Panc1 (cell line): ENCODE measurements at regions not wholly inside any gene's neighbourhood (a gene's known extent, or its start where the extent isn't known, plus 50 kb on each side); places are given as distances from the start of the nearest gene placed in this dataset.

ENCODE experiments used
- ATAC-seq: fragments of 200-7000 bp; cut with Tn5 transposase; 2 replicates; pipeline ENCODE4 v1.9.1; 2020; ENCODE audit warnings: mild to moderate bottlenecking, moderate library complexity
- BruUV-seq: library from RNA; stranded (reverse); fragments of 400-500 nt; replicated peaks from 2 replicates; lab custom pipeline; 2021; lab: Mats Ljungman, UMichigan
- CTCF ChIA-PET: fragments of 300-600 bp; sonication (Branson Sonifier 250); formaldehyde crosslinking; loops from one replicate; lab custom pipeline; 2022; ENCODE audit warnings: antibody characterized with exemption; lab: Charles Lee
- POLR2A ChIA-PET: fragments of 300-600 bp; sonication (Branson Sonifier 250); formaldehyde crosslinking; loops from one replicate; lab custom pipeline; 2022; ENCODE audit warnings: antibody characterized with exemption; lab: Charles Lee
- DNase-seq: peaks from one replicate; pipeline ENCODE4 v3.0.0-alpha.2; 2010; ENCODE audit warnings: low read depth, low spot score
- H3K27ac ChIP-seq: 2 replicates; pipeline ENCODE4 v1.5.1; 2011; ENCODE audit warnings: mild to moderate bottlenecking, low read length, inconsistent platforms
- H3K27me3 ChIP-seq: fragments of 200-500 bp; sonication (Bioruptor generic); 2 replicates; pipeline ENCODE4 v1.6.0; 2014; ENCODE audit warnings: low read length, inconsistent platforms; ENCODE audit not compliant: control insufficient read depth, insufficient read depth
- H3K36me3 ChIP-seq: fragments of 200-500 bp; sonication (Bioruptor generic); 2 replicates; pipeline ENCODE4 v1.5.1; 2014; ENCODE audit warnings: inconsistent platforms, mild to moderate bottlenecking, low read length, moderate library complexity; ENCODE audit not compliant: control insufficient read depth, insufficient read depth
- H3K4me1 ChIP-seq: 2 replicates; pipeline ENCODE4 v1.5.1; 2011; ENCODE audit warnings: inconsistent platforms, mild to moderate bottlenecking, low read length, moderate library complexity; ENCODE audit not compliant: control insufficient read depth, insufficient read depth
- H3K4me3 ChIP-seq, 2 experiments: 2 replicates each; pipeline ENCODE4 v1.5.1; 2011 to 2012; ENCODE audit warnings: low read depth in 2 of 2, low read length in 2 of 2, mild to moderate bottlenecking in 2 of 2, inconsistent platforms in 1 of 2, moderate library complexity in 1 of 2
- H3K9me3 ChIP-seq: fragments of 200-500 bp; sonication (Bioruptor generic); 2 replicates; pipeline ENCODE4 v1.5.1; 2014; ENCODE audit warnings: low read depth, mild to moderate bottlenecking, inconsistent platforms, low read length, moderate library complexity; ENCODE audit not compliant: control insufficient read depth, insufficient read depth
- CTCF ChIP-seq: fragments of 450-650 bp; IDR thresholded peaks from 2 replicates; pipeline ENCODE4 v1.5.1; 2017; ENCODE audit warnings: mild to moderate bottlenecking
- POLR2AphosphoS5 ChIP-seq: IDR thresholded peaks from 2 replicates; pipeline ENCODE4 v1.6.1; 2012; ENCODE audit warnings: mild to moderate bottlenecking, low read depth, low read length, moderate library complexity
- REST ChIP-seq, 2 experiments: IDR thresholded peaks; 2 replicates each; pipeline ENCODE4 v1.6.1; 2011 to 2012; ENCODE audit warnings: low read depth in 2 of 2, control low read depth in 1 of 2, low read length in 1 of 2, mild to moderate bottlenecking in 1 of 2, moderate library complexity in 1 of 2; ENCODE audit not compliant: insufficient read depth in 1 of 2
- SIN3A ChIP-seq: IDR thresholded peaks from 2 replicates; pipeline ENCODE4 v1.6.1; 2012; ENCODE audit warnings: low read depth, mild to moderate bottlenecking, low read length, moderate library complexity, borderline replicate concordance; ENCODE audit not compliant: insufficient read depth
- TCF7L2 ChIP-seq: IDR thresholded peaks from 2 replicates; pipeline ENCODE4 v1.6.1; 2011; ENCODE audit warnings: mild to moderate bottlenecking, low read depth, low read length, inconsistent platforms
- in situ Hi-C: cut with HindIII; loops from 2 replicates; pipeline ENCODE4 v1.10.0; 2016; ENCODE audit warnings: low sequenced_read_pairs, low pct_unique_long_range_greater_than_20kb
- intact Hi-C: fragments of 100-400 bp; cut with micrococcal nuclease; formaldehyde crosslinking; loops from one replicate; pipeline ENCODE4 v1.10.0; 2022; ENCODE audit not compliant: unreplicated experiment

- no peak overlapping the region for H3K4me3 ChIP-seq
- H3K9me3 ChIP-seq = no peaks in the 10 kb centered on the region
- H3K27me3 ChIP-seq = no peaks in the 10 kb centered on the region
- ChIA-PET CTCF (no interaction called here), POLR2A (interaction anchor here (0.6 kb wide), 1 partner anchor 68 kb away, joined by 3 read pairs; no protein-coding TSS in a partner anchor)
- no peaks in the 10 kb centered on the region for H3K36me3 ChIP-seq
- DNase-seq = no peak
- H3K4me1 ChIP-seq = no peaks in the 10 kb centered on the region
- no peak for TF ChIP-seq CTCF
- no peak for TF ChIP-seq TCF7L2
- no peak for TF ChIP-seq POLR2AphosphoS5
- TF ChIP-seq SIN3A = no peak
- TF ChIP-seq REST (IDR thresholded peaks at IDR 0.05; ENCODE audit: insufficient read depth in 1 of 2, low read depth in 2 of 2, low read length in 1 of 2) = no peak
- in situ Hi-C loops = no loop called here
- no peak for ATAC-seq
- BruUV-seq = no TSS peak
- H3K27ac ChIP-seq = no peak overlapping the region
- intact Hi-C loops = no loop called here
Measured at GRCh38 chr1:113194846-113195830, 122.1 kb downstream of the LRIG2 start.

- H3K27ac ChIP-seq = no peak overlapping the region
- DNase-seq = no peak
- ChIA-PET CTCF (no interaction called here), POLR2A (interaction anchor here (0.9 kb wide), 1 partner anchor 14 kb away, joined by 3 read pairs; no protein-coding TSS in a partner anchor)
- ATAC-seq = no peak
- H3K36me3 ChIP-seq = no peaks in the 10 kb centered on the region
- H3K27me3 ChIP-seq = no peaks in the 10 kb centered on the region
- TF ChIP-seq SIN3A = no peak
- TF ChIP-seq CTCF = no peak
- TF ChIP-seq TCF7L2 = no peak
- no peak for TF ChIP-seq POLR2AphosphoS5
- no peak for TF ChIP-seq REST (IDR thresholded peaks at IDR 0.05; ENCODE audit: insufficient read depth in 1 of 2, low read depth in 2 of 2, low read length in 1 of 2)
- H3K4me3 ChIP-seq = no peak overlapping the region
- intact Hi-C loops = no loop called here
- H3K9me3 ChIP-seq = no peaks in the 10 kb centered on the region
- BruUV-seq = no TSS peak
- in situ Hi-C loops = no loop called here
- H3K4me1 ChIP-seq = no peaks in the 10 kb centered on the region
Measured at GRCh38 chr1:113197719-113198330, 124.8 kb downstream of the LRIG2 start.
